ENCODE measurements at regions not wholly inside any gene's neighbourhood (a gene's known extent, or its start where the extent isn't known, plus 50 kb on each side); places are given as distances from the start of the nearest gene placed in this dataset.

DNA sequence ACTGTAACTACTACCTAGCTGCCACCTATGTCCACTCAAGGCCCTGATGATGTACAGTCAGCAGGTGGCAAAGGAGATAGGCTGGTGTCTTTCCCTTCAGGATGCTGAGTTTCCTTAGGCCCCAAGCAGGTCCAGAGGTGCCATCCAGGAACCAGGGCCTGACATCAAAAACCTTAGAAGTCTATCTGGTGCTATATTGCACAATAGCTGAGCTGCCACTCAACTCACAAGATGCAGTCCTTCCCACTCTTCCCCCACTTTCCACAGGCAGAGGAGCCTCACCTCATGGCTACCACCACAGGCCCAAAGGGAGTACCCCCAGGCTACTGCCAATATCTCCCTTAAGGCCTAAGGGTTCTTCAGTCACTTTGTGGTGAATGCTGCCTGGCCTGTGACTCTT lies 83.9 kb upstream of the ZNF827 start:
- H3K27ac ChIP-seq = no peak overlapping the region
- no peaks in the 10 kb centered on the region for H3K36me3 ChIP-seq
- DNase-seq (ENCODE audit: low spot score in 2 of 2) = no peak
- no peaks in the 10 kb centered on the region for H3K9me3 ChIP-seq
- H3K4me3 ChIP-seq = no peak overlapping the region
- H3K27me3 ChIP-seq = no peaks in the 10 kb centered on the region
- H3K4me1 ChIP-seq = no peaks in the 10 kb centered on the region
- TF ChIP-seq EP300 (IDR thresholded peaks at IDR 0.05) (no peak), POLR2A (IDR thresholded peaks at IDR 0.05) (no peak)
- TF ChIP-seq, protein P1, sequence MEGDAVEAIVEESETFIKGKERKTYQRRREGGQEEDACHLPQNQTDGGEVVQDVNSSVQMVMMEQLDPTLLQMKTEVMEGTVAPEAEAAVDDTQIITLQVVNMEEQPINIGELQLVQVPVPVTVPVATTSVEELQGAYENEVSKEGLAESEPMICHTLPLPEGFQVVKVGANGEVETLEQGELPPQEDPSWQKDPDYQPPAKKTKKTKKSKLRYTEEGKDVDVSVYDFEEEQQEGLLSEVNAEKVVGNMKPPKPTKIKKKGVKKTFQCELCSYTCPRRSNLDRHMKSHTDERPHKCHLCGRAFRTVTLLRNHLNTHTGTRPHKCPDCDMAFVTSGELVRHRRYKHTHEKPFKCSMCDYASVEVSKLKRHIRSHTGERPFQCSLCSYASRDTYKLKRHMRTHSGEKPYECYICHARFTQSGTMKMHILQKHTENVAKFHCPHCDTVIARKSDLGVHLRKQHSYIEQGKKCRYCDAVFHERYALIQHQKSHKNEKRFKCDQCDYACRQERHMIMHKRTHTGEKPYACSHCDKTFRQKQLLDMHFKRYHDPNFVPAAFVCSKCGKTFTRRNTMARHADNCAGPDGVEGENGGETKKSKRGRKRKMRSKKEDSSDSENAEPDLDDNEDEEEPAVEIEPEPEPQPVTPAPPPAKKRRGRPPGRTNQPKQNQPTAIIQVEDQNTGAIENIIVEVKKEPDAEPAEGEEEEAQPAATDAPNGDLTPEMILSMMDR (IDR thresholded peaks at IDR 0.05) = no peak

DNA sequence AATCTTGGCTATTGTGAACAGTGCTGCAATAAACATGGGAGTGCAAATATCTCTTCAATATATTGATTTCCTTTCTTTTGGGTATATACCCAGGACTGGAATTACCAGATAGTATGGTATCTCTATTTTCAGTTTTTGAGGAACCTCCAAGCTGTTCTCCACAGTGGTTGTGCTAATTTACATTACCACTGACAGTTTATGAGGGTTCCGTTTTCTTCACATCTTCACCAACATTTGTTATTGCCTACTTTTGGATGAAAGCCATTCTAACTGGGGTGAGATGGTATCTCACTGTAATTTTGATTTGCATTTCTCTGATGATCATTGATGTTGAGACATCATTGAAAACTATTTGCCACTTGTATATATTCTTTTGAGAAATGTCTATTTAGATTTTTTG lies 79.6 kb upstream of the ZNF827 start:
- WGBS, 2 donors = 92 to 96% methylated on average over 1 of the region's 1 CpG
- H3K4me3 ChIP-seq = no peak overlapping the region
- TF ChIP-seq POLR2A (IDR thresholded peaks at IDR 0.05) = no peak
- TF ChIP-seq EP300 (IDR thresholded peaks at IDR 0.05) = no peak
- TF ChIP-seq, protein P1 (IDR thresholded peaks at IDR 0.05) = no peak

DNA sequence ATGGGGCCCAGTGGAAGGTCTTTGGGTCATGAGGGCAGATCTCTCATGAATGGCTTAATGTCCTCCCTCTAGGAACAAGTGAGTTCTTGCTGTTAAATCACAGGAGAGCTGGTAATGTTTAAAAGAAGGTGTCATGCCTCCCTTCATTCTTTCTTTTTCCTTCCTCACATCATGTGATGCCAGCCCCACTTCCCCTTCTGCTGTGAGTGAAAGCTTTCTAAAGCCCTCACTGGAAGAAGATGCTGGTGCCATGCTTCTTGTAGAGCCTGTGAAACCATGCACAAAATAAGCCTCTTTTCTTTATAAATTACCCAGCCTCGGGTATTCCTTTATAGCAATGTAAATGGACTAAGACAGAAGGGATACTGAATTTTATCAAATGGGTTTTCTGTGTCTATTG lies 66.1 kb upstream of the ZNF827 start:
- Histone ChIP-seq H3K27ac (no peak overlapping the region), H3K9me3 (peaks cover 0 to 24% (median 0%) of the 10 kb centered on the region in 4 donors), H3K27me3 (no peaks in the 10 kb centered on the region), H3K4me1 (no peaks in the 10 kb centered on the region), H3K36me3 (no peaks in the 10 kb centered on the region), H3K4me3 (no peak overlapping the region)
- TF ChIP-seq POLR2A (IDR thresholded peaks at IDR 0.05) (no peak), EP300 (IDR thresholded peaks at IDR 0.05) (no peak)
- TF ChIP-seq, protein P1 (IDR thresholded peaks at IDR 0.05) = no peak
- DNase-seq (ENCODE audit: low spot score in 2 of 2) = no peak
- WGBS, 2 donors = 75% methylated on average over 1 of the region's 1 CpG; no CpG with 5 or more reads in 1 of the 2 donors

More for the DNA sequence above, 79.6 kb upstream of the ZNF827 start:
- Histone ChIP-seq H3K27ac (no peak overlapping the region), H3K4me1 (no peaks in the 10 kb centered on the region), H3K9me3 (no peaks in the 10 kb centered on the region), H3K36me3 (no peaks in the 10 kb centered on the region), H3K27me3 (no peaks in the 10 kb centered on the region)
- DNase-seq (ENCODE audit: low spot score in 2 of 2) = no peak

DNA sequence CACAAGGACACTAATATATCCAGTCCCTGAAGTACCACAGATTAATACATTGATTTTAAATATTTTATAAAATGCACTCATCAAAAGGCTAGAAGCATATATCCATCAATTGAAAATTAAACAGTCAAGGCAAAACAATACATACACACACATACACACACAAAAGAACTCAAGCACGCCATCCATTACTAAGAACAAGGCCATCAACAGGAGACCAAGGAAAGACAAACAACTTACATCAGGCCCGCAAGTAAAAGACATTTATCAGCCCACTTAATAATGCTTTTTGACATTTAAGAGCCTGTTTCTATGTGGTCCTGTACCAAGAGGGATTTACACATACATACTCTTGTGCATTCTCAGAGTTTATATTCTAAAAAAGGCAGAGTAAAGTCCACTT lies 50.0 kb upstream of the ZNF827 start:
- H3K36me3 ChIP-seq = no peaks in the 10 kb centered on the region
- H3K27ac ChIP-seq = no peak overlapping the region
- no peak overlapping the region for H3K4me3 ChIP-seq
- TF ChIP-seq EP300 (IDR thresholded peaks at IDR 0.05) = no peak
- TF ChIP-seq, protein P1 (IDR thresholded peaks at IDR 0.05) = no peak
- TF ChIP-seq POLR2A (IDR thresholded peaks at IDR 0.05) = no peak
- no peaks in the 10 kb centered on the region for H3K27me3 ChIP-seq
- no peak for DNase-seq (ENCODE audit: low spot score in 2 of 2)
- no peaks in the 10 kb centered on the region for H3K9me3 ChIP-seq
- no peaks in the 10 kb centered on the region for H3K4me1 ChIP-seq
- 61 to 67% methylated on average over 2 of the region's 2 CpGs for WGBS, 2 donors

Measured in tibial nerve (tissue), 4 donors.